Rectal smooth muscle tissue (tissue), 1 donor: ENCODE measurements at regions not wholly inside any gene's neighbourhood (a gene's known extent, or its start where the extent isn't known, plus 50 kb on each side); places are given as distances from the start of the nearest gene placed in this dataset.

Experiments
- H3K27ac ChIP-seq: one replicate; pipeline ENCODE4 v1.7.0; 2013; ENCODE audit warnings: low read depth, low read length, inconsistent platforms
- H3K27me3 ChIP-seq: one replicate; pipeline ENCODE4 v1.7.0; 2013; ENCODE audit warnings: low read length; ENCODE audit not compliant: control insufficient read depth, insufficient read depth
- H3K36me3 ChIP-seq: one replicate; pipeline ENCODE4 v1.7.0; 2013; ENCODE audit warnings: low read length; ENCODE audit not compliant: control insufficient read depth, insufficient read depth
- H3K4me1 ChIP-seq: one replicate; pipeline ENCODE4 v1.7.0; 2013; ENCODE audit warnings: low read length; ENCODE audit not compliant: control insufficient read depth, insufficient read depth
- H3K4me3 ChIP-seq: one replicate; pipeline ENCODE4 v1.7.0; 2013; ENCODE audit warnings: low read length
- H3K9ac ChIP-seq: one replicate; pipeline ENCODE4 v1.7.0; 2013; ENCODE audit warnings: low read length

- no peak overlapping the region for H3K4me3 ChIP-seq
- no peaks in the 10 kb centered on the region for H3K27me3 ChIP-seq
- no peak overlapping the region for H3K27ac ChIP-seq
- no peak overlapping the region for H3K9ac ChIP-seq
- H3K4me1 ChIP-seq, result peaks cover 16% of the 10 kb centered on the region
- no peaks in the 10 kb centered on the region for H3K36me3 ChIP-seq
Observed at GRCh38 chr15:99440551-99441443, 125.0 kb upstream of the MEF2A start.

- no peaks in the 10 kb centered on the region for H3K27me3 ChIP-seq
- H3K9ac ChIP-seq, result no peak overlapping the region
- peaks cover 16% of the 10 kb centered on the region for H3K4me1 ChIP-seq
- no peak overlapping the region for H3K4me3 ChIP-seq
- no peaks in the 10 kb centered on the region for H3K36me3 ChIP-seq
- H3K27ac ChIP-seq, result no peak overlapping the region
Observed at GRCh38 chr15:99441444-99441800, 124.4 kb upstream of the MEF2A start.

- no peaks in the 10 kb centered on the region for H3K27me3 ChIP-seq
- no peaks in the 10 kb centered on the region for H3K36me3 ChIP-seq
- H3K4me3 ChIP-seq, result peak overlapping the region; percentile 6
- no peak overlapping the region for H3K9ac ChIP-seq
- H3K27ac ChIP-seq, result peak overlapping the region; percentile 53
- peaks cover 16% of the 10 kb centered on the region for H3K4me1 ChIP-seq
Observed at GRCh38 chr15:99441871-99442251, 123.9 kb upstream of the MEF2A start.

GRCh38 chr15:99442252-99442897 is 123.4 kb upstream of the MEF2A start:
- H3K36me3 ChIP-seq, result no peaks in the 10 kb centered on the region
- H3K4me3 ChIP-seq, result peak overlapping the region; percentile 32
- H3K27ac ChIP-seq, result peak overlapping the region; percentile 53
- no peak overlapping the region for H3K9ac ChIP-seq
- H3K27me3 ChIP-seq, result no peaks in the 10 kb centered on the region
- H3K4me1 ChIP-seq, result peaks cover 16% of the 10 kb centered on the region

- peak overlapping the region; percentile 32 for H3K4me3 ChIP-seq
Observed at GRCh38 chr15:99443056-99443756, 122.6 kb upstream of the MEF2A start.

GRCh38 chr15:99443768-99444446 is 121.9 kb upstream of the MEF2A start:
- Histone ChIP-seq H3K4me3 (no peak overlapping the region), H3K4me1 (peaks cover 16% of the 10 kb centered on the region), H3K36me3 (no peaks in the 10 kb centered on the region), H3K27ac (peak overlapping the region; percentile 4), H3K27me3 (no peaks in the 10 kb centered on the region), H3K9ac (no peak overlapping the region)

More at GRCh38 chr15:99443056-99443756, 122.6 kb upstream of the MEF2A start:
- H3K36me3 ChIP-seq, result no peaks in the 10 kb centered on the region
- no peaks in the 10 kb centered on the region for H3K27me3 ChIP-seq
- peaks cover 16% of the 10 kb centered on the region for H3K4me1 ChIP-seq
- H3K9ac ChIP-seq, result no peak overlapping the region
- H3K27ac ChIP-seq, result peak overlapping the region; percentile 53

- Histone ChIP-seq H3K4me3 (no peak overlapping the region), H3K27ac (no peak overlapping the region), H3K36me3 (no peaks in the 10 kb centered on the region), H3K4me1 (peaks cover 16% of the 10 kb centered on the region), H3K9ac (no peak overlapping the region), H3K27me3 (no peaks in the 10 kb centered on the region)
Observed at GRCh38 chr15:99445272-99445850, 120.4 kb upstream of the MEF2A start.

- H3K9ac ChIP-seq, result no peak overlapping the region
- no peaks in the 10 kb centered on the region for H3K27me3 ChIP-seq
- H3K36me3 ChIP-seq, result no peaks in the 10 kb centered on the region
- peaks cover 13% of the 10 kb centered on the region for H3K4me1 ChIP-seq
- H3K4me3 ChIP-seq, result no peak overlapping the region
- H3K27ac ChIP-seq, result no peak overlapping the region
Observed at GRCh38 chr15:99446565-99447496, 119.0 kb upstream of the MEF2A start.

GRCh38 chr15:99447497-99448371 is 118.0 kb upstream of the MEF2A start:
- Histone ChIP-seq H3K9ac (no peak overlapping the region), H3K27ac (no peak overlapping the region), H3K36me3 (no peaks in the 10 kb centered on the region), H3K4me1 (peaks cover 5% of the 10 kb centered on the region), H3K4me3 (no peak overlapping the region), H3K27me3 (no peaks in the 10 kb centered on the region)

GRCh38 chr15:99449514-99449913 is 116.3 kb upstream of the MEF2A start:
- H3K9ac ChIP-seq, result no peak overlapping the region
- peaks cover 2% of the 10 kb centered on the region for H3K4me1 ChIP-seq
- H3K36me3 ChIP-seq, result no peaks in the 10 kb centered on the region
- H3K27ac ChIP-seq, result no peak overlapping the region
- H3K27me3 ChIP-seq, result no peaks in the 10 kb centered on the region
- no peak overlapping the region for H3K4me3 ChIP-seq
